ENCODE measurements at regions not wholly inside any gene's neighbourhood (a gene's known extent, or its start where the extent isn't known, plus 50 kb on each side); places are given as distances from the start of the nearest gene placed in this dataset.

DNA sequence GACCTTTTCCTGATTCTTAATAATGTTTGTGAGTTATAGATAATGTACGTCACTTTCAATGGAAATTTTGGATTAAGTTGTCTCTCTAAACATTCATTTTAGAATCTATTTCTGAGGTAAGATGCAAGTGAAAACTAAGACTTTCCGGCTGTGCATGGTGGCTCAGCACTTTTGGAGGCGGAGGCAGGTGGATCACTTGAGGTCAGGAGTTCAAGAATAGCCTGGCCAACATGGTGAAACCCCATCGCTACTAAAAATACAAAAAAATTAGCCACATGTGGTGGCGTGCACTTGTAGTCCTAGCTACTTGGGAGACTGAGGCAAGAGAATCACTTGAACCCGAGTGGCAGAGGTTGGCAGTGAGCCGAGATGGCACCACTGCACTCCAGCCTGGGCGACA is 524.6 kb upstream of the SLIT2 start:
- TF ChIP-seq, protein P1, sequence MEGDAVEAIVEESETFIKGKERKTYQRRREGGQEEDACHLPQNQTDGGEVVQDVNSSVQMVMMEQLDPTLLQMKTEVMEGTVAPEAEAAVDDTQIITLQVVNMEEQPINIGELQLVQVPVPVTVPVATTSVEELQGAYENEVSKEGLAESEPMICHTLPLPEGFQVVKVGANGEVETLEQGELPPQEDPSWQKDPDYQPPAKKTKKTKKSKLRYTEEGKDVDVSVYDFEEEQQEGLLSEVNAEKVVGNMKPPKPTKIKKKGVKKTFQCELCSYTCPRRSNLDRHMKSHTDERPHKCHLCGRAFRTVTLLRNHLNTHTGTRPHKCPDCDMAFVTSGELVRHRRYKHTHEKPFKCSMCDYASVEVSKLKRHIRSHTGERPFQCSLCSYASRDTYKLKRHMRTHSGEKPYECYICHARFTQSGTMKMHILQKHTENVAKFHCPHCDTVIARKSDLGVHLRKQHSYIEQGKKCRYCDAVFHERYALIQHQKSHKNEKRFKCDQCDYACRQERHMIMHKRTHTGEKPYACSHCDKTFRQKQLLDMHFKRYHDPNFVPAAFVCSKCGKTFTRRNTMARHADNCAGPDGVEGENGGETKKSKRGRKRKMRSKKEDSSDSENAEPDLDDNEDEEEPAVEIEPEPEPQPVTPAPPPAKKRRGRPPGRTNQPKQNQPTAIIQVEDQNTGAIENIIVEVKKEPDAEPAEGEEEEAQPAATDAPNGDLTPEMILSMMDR (IDR thresholded peaks at IDR 0.05; ENCODE audit: extremely low read depth in 1 of 2, insufficient read depth in 1 of 2, low read depth in 1 of 2, low read length in 2 of 2), result no peak
- no peak for TF ChIP-seq POLR2A (IDR thresholded peaks at IDR 0.05; ENCODE audit: low read depth, low read length)
- TF ChIP-seq MYC (IDR thresholded peaks at IDR 0.05; ENCODE audit: low read depth, low read length), result no peak
- TF ChIP-seq EZH2 (IDR thresholded peaks at IDR 0.05; ENCODE audit: borderline replicate concordance, low read depth, low read length, severe bottlenecking), result no peak

Data from endothelial cell of umbilical vein (primary cell).